ENCODE measurements at regions not wholly inside any gene's neighbourhood (a gene's known extent, or its start where the extent isn't known, plus 50 kb on each side); places are given as distances from the start of the nearest gene placed in this dataset.

DNA sequence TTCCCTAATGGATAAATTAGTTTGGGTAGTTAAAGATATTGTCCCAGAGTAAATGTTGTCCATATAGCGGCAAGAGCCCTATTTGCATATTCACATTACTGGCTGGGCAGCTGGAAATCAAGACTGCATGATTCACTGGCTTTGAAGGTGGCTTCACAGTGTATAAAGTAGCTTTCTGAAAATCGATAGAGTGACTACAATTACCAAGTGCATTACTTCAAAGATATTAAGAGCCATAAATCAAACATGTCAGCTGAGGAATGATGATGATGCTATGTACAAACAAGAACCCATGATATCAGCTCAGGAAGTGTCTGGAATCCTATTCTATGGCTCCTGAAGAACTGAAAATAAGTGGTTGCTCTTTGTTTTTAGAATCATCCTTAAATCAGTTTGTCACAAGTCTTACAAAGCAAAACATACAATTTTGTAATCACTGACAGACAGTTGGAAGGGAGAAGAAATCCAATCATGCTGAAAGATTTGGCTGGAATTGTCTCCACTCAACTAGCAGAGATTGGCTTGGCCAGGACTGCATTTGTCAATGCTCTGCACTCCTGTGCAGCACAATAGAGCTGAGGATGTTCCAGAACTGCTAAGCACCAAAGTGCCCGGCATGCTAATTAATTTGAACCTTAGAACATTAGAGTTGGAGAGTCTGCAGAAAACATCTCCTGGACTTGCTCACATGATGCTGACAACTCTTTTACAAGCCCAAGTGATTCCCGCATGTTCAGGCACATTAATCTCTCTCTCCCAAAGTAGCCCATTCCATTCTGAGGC, 77.9 kb upstream of the B3GAT2 start:
- ChIA-PET POLR2A (no interaction called here), CTCF (no interaction called here)
- Mint-ChIP-seq H3K27me3 (peaks cover 38% of the 10 kb centered on the region), H3K4me3 (no peak overlapping the region), H3K27ac (no peak overlapping the region), H3K9me3 (no peaks in the 10 kb centered on the region), H3K4me1 (ENCODE audit: low read depth) (no peaks in the 10 kb centered on the region), H3K36me3 (ENCODE audit: low read depth) (no peaks in the 10 kb centered on the region)
- Histone ChIP-seq H3K4me1 (ENCODE audit: insufficient read depth, low read length) (no peaks in the 10 kb centered on the region), H3K36me3 (ENCODE audit: insufficient read depth, low read length) (no peaks in the 10 kb centered on the region), H3K9me3 (ENCODE audit: control insufficient read depth in 1 of 2, insufficient read depth in 1 of 2, low read length in 2 of 2) (no peaks in the 10 kb centered on the region), H3K4me3 (ENCODE audit: low read length) (no peak overlapping the region), H3K27me3 (ENCODE audit: control insufficient read depth in 1 of 2, insufficient read depth in 2 of 2, low read length in 2 of 2) (no peaks in the 10 kb centered on the region), H3K27ac (ENCODE audit: low read depth in 1 of 2, low read length in 2 of 2) (no peak overlapping the region)
- TF ChIP-seq, protein P1, sequence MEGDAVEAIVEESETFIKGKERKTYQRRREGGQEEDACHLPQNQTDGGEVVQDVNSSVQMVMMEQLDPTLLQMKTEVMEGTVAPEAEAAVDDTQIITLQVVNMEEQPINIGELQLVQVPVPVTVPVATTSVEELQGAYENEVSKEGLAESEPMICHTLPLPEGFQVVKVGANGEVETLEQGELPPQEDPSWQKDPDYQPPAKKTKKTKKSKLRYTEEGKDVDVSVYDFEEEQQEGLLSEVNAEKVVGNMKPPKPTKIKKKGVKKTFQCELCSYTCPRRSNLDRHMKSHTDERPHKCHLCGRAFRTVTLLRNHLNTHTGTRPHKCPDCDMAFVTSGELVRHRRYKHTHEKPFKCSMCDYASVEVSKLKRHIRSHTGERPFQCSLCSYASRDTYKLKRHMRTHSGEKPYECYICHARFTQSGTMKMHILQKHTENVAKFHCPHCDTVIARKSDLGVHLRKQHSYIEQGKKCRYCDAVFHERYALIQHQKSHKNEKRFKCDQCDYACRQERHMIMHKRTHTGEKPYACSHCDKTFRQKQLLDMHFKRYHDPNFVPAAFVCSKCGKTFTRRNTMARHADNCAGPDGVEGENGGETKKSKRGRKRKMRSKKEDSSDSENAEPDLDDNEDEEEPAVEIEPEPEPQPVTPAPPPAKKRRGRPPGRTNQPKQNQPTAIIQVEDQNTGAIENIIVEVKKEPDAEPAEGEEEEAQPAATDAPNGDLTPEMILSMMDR (IDR thresholded peaks at IDR 0.05): no peak
- intact Hi-C loops (cut with DNase I, micrococcal nuclease): no loop called here
- DNase-seq (no peak), ATAC-seq (ENCODE audit: poor library complexity) (no peak)

GRCh38 chr6:71035871-71036270, 79.0 kb upstream of the B3GAT2 start:
- Mint-ChIP-seq H3K36me3 (ENCODE audit: low read depth) (no peaks in the 10 kb centered on the region), H3K4me1 (ENCODE audit: low read depth) (no peaks in the 10 kb centered on the region), H3K9me3 (no peaks in the 10 kb centered on the region), H3K27me3 (peaks cover 40% of the 10 kb centered on the region), H3K4me3 (no peak overlapping the region), H3K27ac (no peak overlapping the region)
- intact Hi-C loops (cut with DNase I, micrococcal nuclease): no loop called here
- ChIA-PET CTCF (no interaction called here), POLR2A (no interaction called here)
- Histone ChIP-seq H3K4me1 (ENCODE audit: insufficient read depth, low read length) (no peaks in the 10 kb centered on the region), H3K9me3 (ENCODE audit: control insufficient read depth in 1 of 2, insufficient read depth in 1 of 2, low read length in 2 of 2) (no peaks in the 10 kb centered on the region), H3K27ac (ENCODE audit: low read depth in 1 of 2, low read length in 2 of 2) (no peak overlapping the region), H3K4me3 (ENCODE audit: low read length) (no peak overlapping the region), H3K27me3 (ENCODE audit: control insufficient read depth in 1 of 2, insufficient read depth in 2 of 2, low read length in 2 of 2) (peaks cover 0 to under 1% of the 10 kb centered on the region in 2 experiments), H3K36me3 (ENCODE audit: insufficient read depth, low read length) (no peaks in the 10 kb centered on the region)
- ATAC-seq (ENCODE audit: poor library complexity) (no peak), DNase-seq (no peak)
- TF ChIP-seq, protein P1 (IDR thresholded peaks at IDR 0.05): no peak

DNA sequence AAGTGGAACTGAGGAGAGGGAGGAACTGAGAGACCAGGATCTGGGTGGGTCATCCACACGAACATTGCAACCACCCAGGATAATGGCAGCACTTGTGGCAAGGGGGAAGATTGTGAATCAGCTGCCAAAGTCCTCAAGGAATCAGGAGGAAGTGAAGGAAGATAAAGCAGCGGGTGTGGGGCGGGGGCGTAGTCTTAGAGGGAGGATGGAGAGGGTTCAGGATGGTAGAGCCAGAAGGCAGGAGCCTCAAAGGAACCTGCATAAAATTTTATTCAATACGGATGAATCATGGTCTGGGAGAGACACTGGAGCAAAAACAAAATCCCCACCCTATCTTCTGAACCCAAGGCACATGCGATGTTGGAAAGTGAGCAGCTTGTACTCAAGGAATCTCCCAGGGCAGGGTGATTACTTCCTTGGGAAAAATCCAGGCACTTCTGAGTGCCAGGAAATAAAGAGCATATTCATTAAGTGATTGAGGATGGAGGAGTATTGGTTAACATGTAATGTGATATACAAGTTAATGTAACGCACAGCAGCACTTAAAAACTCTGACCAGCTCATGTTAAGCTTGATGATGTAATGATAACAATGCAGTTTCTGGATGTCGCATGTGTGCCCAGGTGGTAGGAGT, 82.0 kb upstream of the B3GAT2 start:
- Histone ChIP-seq H3K4me3 (ENCODE audit: low read length) (no peak overlapping the region), H3K36me3 (ENCODE audit: insufficient read depth, low read length) (no peaks in the 10 kb centered on the region), H3K4me1 (ENCODE audit: insufficient read depth, low read length) (no peaks in the 10 kb centered on the region), H3K27ac (ENCODE audit: low read depth in 1 of 2, low read length in 2 of 2) (no peak overlapping the region), H3K27me3 (ENCODE audit: control insufficient read depth in 1 of 2, insufficient read depth in 2 of 2, low read length in 2 of 2) (peaks cover 0 to 8% of the 10 kb centered on the region in 2 experiments), H3K9me3 (ENCODE audit: control insufficient read depth in 1 of 2, insufficient read depth in 1 of 2, low read length in 2 of 2) (no peaks in the 10 kb centered on the region)
- Mint-ChIP-seq H3K4me1 (ENCODE audit: low read depth) (no peaks in the 10 kb centered on the region), H3K9me3 (no peaks in the 10 kb centered on the region), H3K36me3 (ENCODE audit: low read depth) (no peaks in the 10 kb centered on the region), H3K27me3 (peaks cover 34% of the 10 kb centered on the region), H3K27ac (no peak overlapping the region), H3K4me3 (no peak overlapping the region)
- intact Hi-C loops (cut with DNase I, micrococcal nuclease): no loop called here
- ChIA-PET POLR2A (no interaction called here), CTCF (interaction anchor here (1.1 kb wide), 1 partner anchor 19 kb away, joined by 3 read pairs; no protein-coding TSS in a partner anchor)
- TF ChIP-seq, protein P1 (IDR thresholded peaks at IDR 0.05): no peak
- no peak for ATAC-seq (ENCODE audit: poor library complexity)
- no peak for DNase-seq

Data from CD4-positive, alpha-beta T cell (primary cell).